ENCODE measurements at regions not wholly inside any gene's neighbourhood (a gene's known extent, or its start where the extent isn't known, plus 50 kb on each side); places are given as distances from the start of the nearest gene placed in this dataset.

GRCh38 chr15:98421419-98422129 lies 226.8 kb upstream of the IGF1R start:
- DNase-seq (ENCODE audit: extremely low read depth in 1 of 11, low read depth in 9 of 11, low spot score in 4 of 11), result peak in 7 of 11 donors; percentile 53 to 71 (median 59)

GRCh38 chr15:98422130-98422478 lies 226.2 kb upstream of the IGF1R start:
- no peak for DNase-seq (ENCODE audit: extremely low read depth in 1 of 11, low read depth in 9 of 11, low spot score in 4 of 11)

- DNase-seq (ENCODE audit: extremely low read depth in 1 of 11, low read depth in 9 of 11, low spot score in 4 of 11), result no peak
Measured at GRCh38 chr15:98425173-98425572, 223.2 kb upstream of the IGF1R start.

GRCh38 chr15:98427321-98427720 lies 221.0 kb upstream of the IGF1R start:
- no peak for DNase-seq (ENCODE audit: extremely low read depth in 1 of 11, low read depth in 9 of 11, low spot score in 4 of 11)

GRCh38 chr15:98428253-98428989 lies 219.9 kb upstream of the IGF1R start:
- peak in 10 of 11 donors; percentile 47 to 69 (median 61) for DNase-seq (ENCODE audit: extremely low read depth in 1 of 11, low read depth in 9 of 11, low spot score in 4 of 11)

GRCh38 chr15:98431171-98431570 lies 217.2 kb upstream of the IGF1R start:
- DNase-seq (ENCODE audit: extremely low read depth in 1 of 11, low read depth in 9 of 11, low spot score in 4 of 11), result no peak

GRCh38 chr15:98433346-98433745 lies 215.0 kb upstream of the IGF1R start:
- DNase-seq (ENCODE audit: extremely low read depth in 1 of 11, low read depth in 9 of 11, low spot score in 4 of 11), result no peak

GRCh38 chr15:98433856-98434255 lies 214.5 kb upstream of the IGF1R start:
- no peak for DNase-seq (ENCODE audit: extremely low read depth in 1 of 11, low read depth in 9 of 11, low spot score in 4 of 11)

- no peak for DNase-seq (ENCODE audit: extremely low read depth in 1 of 11, low read depth in 9 of 11, low spot score in 4 of 11)
Measured at GRCh38 chr15:98437752-98438151, 210.6 kb upstream of the IGF1R start.

GRCh38 chr15:98438326-98438725 lies 210.0 kb upstream of the IGF1R start:
- no peak for DNase-seq (ENCODE audit: extremely low read depth in 1 of 11, low read depth in 9 of 11, low spot score in 4 of 11)

GRCh38 chr15:98438907-98439306 lies 209.4 kb upstream of the IGF1R start:
- DNase-seq (ENCODE audit: extremely low read depth in 1 of 11, low read depth in 9 of 11, low spot score in 4 of 11), result no peak

- DNase-seq (ENCODE audit: extremely low read depth in 1 of 11, low read depth in 9 of 11, low spot score in 4 of 11), result no peak
Measured at GRCh38 chr15:98439523-98439942, 208.8 kb upstream of the IGF1R start.

- no peak for DNase-seq (ENCODE audit: extremely low read depth in 1 of 11, low read depth in 9 of 11, low spot score in 4 of 11)
Measured at GRCh38 chr15:98440917-98441316, 207.4 kb upstream of the IGF1R start.

GRCh38 chr15:98441599-98441998 lies 206.7 kb upstream of the IGF1R start:
- no peak for DNase-seq (ENCODE audit: extremely low read depth in 1 of 11, low read depth in 9 of 11, low spot score in 4 of 11)

- DNase-seq (ENCODE audit: extremely low read depth in 1 of 11, low read depth in 9 of 11, low spot score in 4 of 11), result peak in 7 of 11 donors; percentile 37 to 65 (median 48)
Measured at GRCh38 chr15:98442379-98442833, 205.9 kb upstream of the IGF1R start.

GRCh38 chr15:98442901-98443300 lies 205.4 kb upstream of the IGF1R start:
- DNase-seq (ENCODE audit: extremely low read depth in 1 of 11, low read depth in 9 of 11, low spot score in 4 of 11), result no peak

- no peak for DNase-seq (ENCODE audit: extremely low read depth in 1 of 11, low read depth in 9 of 11, low spot score in 4 of 11)
Measured at GRCh38 chr15:98443526-98443925, 204.8 kb upstream of the IGF1R start.

GRCh38 chr15:98444138-98444537 lies 204.2 kb upstream of the IGF1R start:
- peak in 1 of 11 donors; percentile 37 for DNase-seq (ENCODE audit: extremely low read depth in 1 of 11, low read depth in 9 of 11, low spot score in 4 of 11)

- DNase-seq (ENCODE audit: extremely low read depth in 1 of 11, low read depth in 9 of 11, low spot score in 4 of 11), result no peak
Measured at GRCh38 chr15:98445315-98445714, 203.0 kb upstream of the IGF1R start.

GRCh38 chr15:98446083-98446482 lies 202.3 kb upstream of the IGF1R start:
- no peak for DNase-seq (ENCODE audit: extremely low read depth in 1 of 11, low read depth in 9 of 11, low spot score in 4 of 11)

- no peak for DNase-seq (ENCODE audit: extremely low read depth in 1 of 11, low read depth in 9 of 11, low spot score in 4 of 11)
Measured at GRCh38 chr15:98447069-98447468, 201.3 kb upstream of the IGF1R start.
